ENCODE measurements at regions not wholly inside any gene's neighbourhood (a gene's known extent, or its start where the extent isn't known, plus 50 kb on each side); places are given as distances from the start of the nearest gene placed in this dataset.
"Not testable (repeated sequence)": the region's sequence is repeated elsewhere in the genome, so short reads cannot be mapped to it uniquely, and the experiment has no call there.

DNA sequence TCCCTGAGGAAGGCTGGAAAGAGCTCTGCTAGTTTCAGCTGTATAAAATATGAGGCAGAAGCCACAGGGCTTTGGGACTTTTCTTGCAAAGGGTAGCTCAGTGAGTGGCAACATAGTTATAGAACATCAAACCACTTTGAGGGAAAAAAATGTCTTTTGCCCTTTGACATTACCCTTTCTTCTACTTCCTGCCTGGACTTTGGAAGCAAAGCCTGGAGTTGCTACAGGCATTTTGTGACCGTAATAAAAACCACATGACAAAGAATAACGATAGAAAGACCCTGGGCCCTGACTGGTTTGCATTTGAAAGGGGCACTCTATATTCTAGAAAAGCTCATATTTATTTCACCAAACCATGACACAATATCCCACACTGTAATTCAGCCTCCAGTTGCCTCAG, 440.9 kb downstream of the DIRAS2 start:
- no peak overlapping the region for H3K4me3 ChIP-seq
- H3K4me2 ChIP-seq = no peak overlapping the region
- 27% methylated on average over 2 of the region's 2 CpGs for WGBS (ENCODE audit: low lambda C conversion rate, missing lambda C conversion rate)
- no peak overlapping the region for H3K27ac ChIP-seq
- H2AFZ ChIP-seq = peak overlapping the region; percentile 10
- H3K9me3 ChIP-seq (ENCODE audit: low read depth) = no peaks in the 10 kb centered on the region
- TF ChIP-seq CTCF (IDR thresholded peaks at IDR 0.05; ENCODE audit: poor library complexity) = no peak
- TF ChIP-seq EZH2phosphoT487 (IDR thresholded peaks at IDR 0.05; ENCODE audit: low read depth, severe bottlenecking, unreplicated experiment) = no peak
- TF ChIP-seq EZH2 (IDR thresholded peaks at IDR 0.05; ENCODE audit: borderline replicate concordance) = no peak
- no peaks in the 10 kb centered on the region for H3K4me1 ChIP-seq (ENCODE audit: insufficient read depth)
- no peaks in the 10 kb centered on the region for H3K27me3 ChIP-seq
- no peak for DNase-seq (ENCODE audit: low spot score)
- H3K36me3 ChIP-seq (replicated peaks; ENCODE audit: insufficient read depth, low read depth) = no peaks in the 10 kb centered on the region
- H4K20me1 ChIP-seq (ENCODE audit: insufficient read depth, poor library complexity, severe bottlenecking) = no peaks in the 10 kb centered on the region
- H3K9me2 ChIP-seq (replicated peaks; ENCODE audit: insufficient read depth) = no peaks in the 10 kb centered on the region
- no peaks in the 10 kb centered on the region for H3K79me2 ChIP-seq

- Histone ChIP-seq H3K36me3 (replicated peaks; ENCODE audit: insufficient read depth, low read depth) (no peaks in the 10 kb centered on the region), H3K9me3 (ENCODE audit: low read depth) (no peaks in the 10 kb centered on the region), H3K79me2 (no peaks in the 10 kb centered on the region), H3K4me2 (no peak overlapping the region), H2AFZ (no peak overlapping the region), H3K4me3 (no peak overlapping the region), H4K20me1 (ENCODE audit: insufficient read depth, poor library complexity, severe bottlenecking) (no peaks in the 10 kb centered on the region), H3K27me3 (no peaks in the 10 kb centered on the region), H3K4me1 (ENCODE audit: insufficient read depth) (no peaks in the 10 kb centered on the region), H3K9me2 (replicated peaks; ENCODE audit: insufficient read depth) (no peaks in the 10 kb centered on the region), H3K27ac (no peak overlapping the region)
- 92% methylated on average over 7 of the region's 7 CpGs for WGBS (ENCODE audit: low lambda C conversion rate, missing lambda C conversion rate)
- TF ChIP-seq CTCF (IDR thresholded peaks at IDR 0.05; ENCODE audit: poor library complexity) (no peak), EZH2phosphoT487 (IDR thresholded peaks at IDR 0.05; ENCODE audit: low read depth, severe bottlenecking, unreplicated experiment) (no peak), EZH2 (IDR thresholded peaks at IDR 0.05; ENCODE audit: borderline replicate concordance) (no peak)
- no peak for DNase-seq (ENCODE audit: low spot score)
These were observed 438.3 kb downstream of the DIRAS2 start for GRCh38 chr9:90204128-90204831.

GRCh38 chr9:90213045-90213444, 429.6 kb downstream of the DIRAS2 start:
- not testable (repeated sequence) for H3K79me2 ChIP-seq; H4K20me1 ChIP-seq (ENCODE audit: insufficient read depth, poor library complexity, severe bottlenecking); H3K9me2 ChIP-seq (replicated peaks; ENCODE audit: insufficient read depth); H2AFZ ChIP-seq; H3K4me1 ChIP-seq (ENCODE audit: insufficient read depth); H3K4me2 ChIP-seq; H3K27ac ChIP-seq; DNase-seq (ENCODE audit: low spot score); H3K9me3 ChIP-seq (ENCODE audit: low read depth); H3K4me3 ChIP-seq; H3K27me3 ChIP-seq; H3K36me3 ChIP-seq (replicated peaks; ENCODE audit: insufficient read depth, low read depth)
- WGBS (ENCODE audit: low lambda C conversion rate, missing lambda C conversion rate) = 69% methylated on average over 9 of the region's 9 CpGs

- no peak overlapping the region for H2AFZ ChIP-seq
- H3K4me1 ChIP-seq (ENCODE audit: insufficient read depth) = no peaks in the 10 kb centered on the region
- H3K4me3 ChIP-seq = no peak overlapping the region
- no peak overlapping the region for H3K27ac ChIP-seq
- DNase-seq (ENCODE audit: low spot score) = peak; percentile 50
- TF ChIP-seq CTCF (IDR thresholded peaks at IDR 0.05; ENCODE audit: poor library complexity) (peak; percentile 52), EZH2phosphoT487 (IDR thresholded peaks at IDR 0.05; ENCODE audit: low read depth, severe bottlenecking, unreplicated experiment) (no peak), EZH2 (IDR thresholded peaks at IDR 0.05; ENCODE audit: borderline replicate concordance) (no peak)
- H4K20me1 ChIP-seq (ENCODE audit: insufficient read depth, poor library complexity, severe bottlenecking) = no peaks in the 10 kb centered on the region
- peak overlapping the region; percentile 63 for H3K4me2 ChIP-seq
- WGBS (ENCODE audit: low lambda C conversion rate, missing lambda C conversion rate) = 13% methylated on average over 21 of the region's 27 CpGs
- no peaks in the 10 kb centered on the region for H3K36me3 ChIP-seq (replicated peaks; ENCODE audit: insufficient read depth, low read depth)
- H3K9me3 ChIP-seq (ENCODE audit: low read depth) = no peaks in the 10 kb centered on the region
- no peaks in the 10 kb centered on the region for H3K9me2 ChIP-seq (replicated peaks; ENCODE audit: insufficient read depth)
- H3K27me3 ChIP-seq = peaks cover 7% of the 10 kb centered on the region
- no peaks in the 10 kb centered on the region for H3K79me2 ChIP-seq
These were observed 423.0 kb downstream of the DIRAS2 start for GRCh38 chr9:90219548-90220118.

DNA sequence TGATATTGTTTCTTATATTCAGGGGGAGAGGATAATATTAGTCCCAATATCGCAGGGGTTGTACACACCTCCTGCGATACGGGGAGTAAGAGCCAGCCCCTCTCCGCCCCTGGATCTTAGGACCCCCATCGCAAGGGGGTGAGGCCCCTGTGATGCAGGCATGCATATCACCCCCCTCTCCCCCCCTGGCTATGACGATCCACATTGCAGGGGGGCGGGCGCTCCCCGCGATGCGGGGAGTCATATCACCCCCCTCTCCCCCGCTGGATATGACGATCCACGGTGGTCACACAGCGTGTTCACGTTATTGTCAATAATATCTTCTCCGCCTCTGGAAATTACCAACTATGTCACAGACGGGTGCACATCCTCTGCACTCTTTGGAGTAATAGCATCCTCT, 420.7 kb downstream of the DIRAS2 start:
- H3K27me3 ChIP-seq; H3K4me2 ChIP-seq; H3K4me1 ChIP-seq (ENCODE audit: insufficient read depth); H3K9me2 ChIP-seq (replicated peaks; ENCODE audit: insufficient read depth); H4K20me1 ChIP-seq (ENCODE audit: insufficient read depth, poor library complexity, severe bottlenecking); DNase-seq (ENCODE audit: low spot score); H3K27ac ChIP-seq; H3K36me3 ChIP-seq (replicated peaks; ENCODE audit: insufficient read depth, low read depth); H2AFZ ChIP-seq; H3K4me3 ChIP-seq; H3K9me3 ChIP-seq (ENCODE audit: low read depth); H3K79me2 ChIP-seq: not testable (repeated sequence)
- 83% methylated on average over 7 of the region's 18 CpGs for WGBS (ENCODE audit: low lambda C conversion rate, missing lambda C conversion rate)

Data from hepatocyte (in vitro differentiated cells).